HEK293T (cell line): ENCODE measurements at regions not wholly inside any gene's neighbourhood (a gene's known extent, or its start where the extent isn't known, plus 50 kb on each side); places are given as distances from the start of the nearest gene placed in this dataset.

Experiments used
- ARNT ChIP-seq: fragments of 450-650 bp; IDR thresholded peaks from 2 replicates; pipeline ENCODE4 v1.6.1; 2017; ENCODE audit warnings: mild to moderate bottlenecking
- BHLHE40 ChIP-seq: fragments of 450-650 bp; IDR thresholded peaks from 2 replicates; pipeline ENCODE4 v1.6.1; 2016; ENCODE audit warnings: mild to moderate bottlenecking, moderate library complexity, borderline replicate concordance
- CTBP1 ChIP-seq: fragments of 450-650 bp; IDR thresholded peaks from 2 replicates; pipeline ENCODE4 v1.6.1; 2016; ENCODE audit warnings: borderline replicate concordance
- ELF4 ChIP-seq: fragments of 450-650 bp; IDR thresholded peaks from 2 replicates; pipeline ENCODE4 v1.6.1; 2017; ENCODE audit warnings: antibody characterized with exemption
- FOXA1 ChIP-seq: fragments of 450-650 bp; IDR thresholded peaks from 2 replicates; pipeline ENCODE4 v1.6.1; 2016; ENCODE audit warnings: mild to moderate bottlenecking
- FOXK2 ChIP-seq: fragments of 450-650 bp; IDR thresholded peaks from 2 replicates; pipeline ENCODE4 v1.6.1; 2016; ENCODE audit warnings: mild to moderate bottlenecking
- HDGF ChIP-seq: fragments of 450-650 bp; IDR thresholded peaks from 2 replicates; pipeline ENCODE4 v1.6.1; 2017; ENCODE audit warnings: antibody characterized with exemption, borderline replicate concordance
- LEF1 ChIP-seq: fragments of 450-650 bp; IDR thresholded peaks from 2 replicates; pipeline ENCODE4 v1.6.1; 2017; ENCODE audit warnings: mild to moderate bottlenecking, borderline replicate concordance
- SP1 ChIP-seq: fragments of 450-650 bp; IDR thresholded peaks from 2 replicates; pipeline ENCODE4 v1.6.1; 2017
- SUZ12 ChIP-seq: fragments of 450-650 bp; IDR thresholded peaks from 2 replicates; pipeline ENCODE4 v1.6.1; 2016; ENCODE audit warnings: mild to moderate bottlenecking
- TARDBP ChIP-seq: fragments of 450-650 bp; IDR thresholded peaks from 2 replicates; pipeline ENCODE4 v1.6.1; 2016
- ZNF384 ChIP-seq: fragments of 450-650 bp; IDR thresholded peaks from 2 replicates; pipeline ENCODE4 v1.6.1; 2016
- TF ChIP-seq, protein P1 (sequence below): fragments of 450-650 bp; IDR thresholded peaks from 2 replicates; pipeline ENCODE4 v1.6.1; 2016

DNA sequence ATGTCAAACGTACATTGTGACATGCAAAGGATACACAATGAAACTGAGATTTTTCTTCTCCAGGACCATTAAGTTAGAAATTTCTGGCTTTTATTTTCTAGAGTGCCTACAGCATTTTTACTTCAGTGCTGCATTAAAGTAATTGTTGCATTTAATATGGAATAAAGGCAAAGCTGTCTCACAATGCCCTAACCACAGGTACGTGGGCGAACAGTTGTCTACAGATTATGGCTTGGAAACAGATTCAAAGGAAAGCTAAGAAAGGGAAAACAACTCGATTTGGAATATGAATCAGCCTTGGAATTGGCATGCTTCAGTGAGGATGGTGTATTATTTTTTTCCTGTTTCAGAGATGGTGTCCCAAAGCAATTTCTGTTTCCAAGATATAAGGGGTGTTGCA is 79.1 kb upstream of the TUSC7 start:
- TF ChIP-seq SUZ12, result no peak
- no peak for TF ChIP-seq SP1
- no peak for TF ChIP-seq TARDBP
- TF ChIP-seq BHLHE40, result no peak
- TF ChIP-seq, protein P1, sequence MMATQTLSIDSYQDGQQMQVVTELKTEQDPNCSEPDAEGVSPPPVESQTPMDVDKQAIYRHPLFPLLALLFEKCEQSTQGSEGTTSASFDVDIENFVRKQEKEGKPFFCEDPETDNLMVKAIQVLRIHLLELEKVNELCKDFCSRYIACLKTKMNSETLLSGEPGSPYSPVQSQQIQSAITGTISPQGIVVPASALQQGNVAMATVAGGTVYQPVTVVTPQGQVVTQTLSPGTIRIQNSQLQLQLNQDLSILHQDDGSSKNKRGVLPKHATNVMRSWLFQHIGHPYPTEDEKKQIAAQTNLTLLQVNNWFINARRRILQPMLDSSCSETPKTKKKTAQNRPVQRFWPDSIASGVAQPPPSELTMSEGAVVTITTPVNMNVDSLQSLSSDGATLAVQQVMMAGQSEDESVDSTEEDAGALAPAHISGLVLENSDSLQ, result no peak
- no peak for TF ChIP-seq ARNT
- no peak for TF ChIP-seq HDGF
- no peak for TF ChIP-seq ELF4
- no peak for TF ChIP-seq FOXA1
- no peak for TF ChIP-seq ZNF384
- no peak for TF ChIP-seq FOXK2
- TF ChIP-seq CTBP1, result no peak
- TF ChIP-seq LEF1, result no peak
